ENCODE measurements at regions not wholly inside any gene's neighbourhood (a gene's known extent, or its start where the extent isn't known, plus 50 kb on each side); places are given as distances from the start of the nearest gene placed in this dataset.

DNA sequence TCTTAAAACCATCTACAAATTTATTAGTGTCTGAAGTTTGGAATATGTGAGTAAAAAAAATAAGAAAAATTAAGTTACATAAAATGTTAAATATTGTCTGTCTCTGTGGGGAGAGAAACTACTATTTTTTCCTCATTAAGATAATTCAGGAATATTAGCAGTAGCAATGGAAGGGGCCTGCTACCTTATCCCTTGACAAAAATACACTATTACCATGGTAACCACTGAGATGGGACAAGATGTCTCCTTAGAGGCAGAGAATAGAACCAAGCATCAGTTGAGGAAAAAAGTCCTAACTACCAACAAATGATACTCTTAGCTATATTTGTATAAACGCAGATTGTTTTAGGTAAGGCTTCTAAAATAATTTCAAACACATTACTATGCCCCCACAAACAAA lies 150.7 kb upstream of the LSM8 start:
- no peak for TF ChIP-seq POLR2A (IDR thresholded peaks at IDR 0.05)
- no peak for TF ChIP-seq CTCF (IDR thresholded peaks at IDR 0.05)
